ENCODE measurements at regions not wholly inside any gene's neighbourhood (a gene's known extent, or its start where the extent isn't known, plus 50 kb on each side); places are given as distances from the start of the nearest gene placed in this dataset.

DNA sequence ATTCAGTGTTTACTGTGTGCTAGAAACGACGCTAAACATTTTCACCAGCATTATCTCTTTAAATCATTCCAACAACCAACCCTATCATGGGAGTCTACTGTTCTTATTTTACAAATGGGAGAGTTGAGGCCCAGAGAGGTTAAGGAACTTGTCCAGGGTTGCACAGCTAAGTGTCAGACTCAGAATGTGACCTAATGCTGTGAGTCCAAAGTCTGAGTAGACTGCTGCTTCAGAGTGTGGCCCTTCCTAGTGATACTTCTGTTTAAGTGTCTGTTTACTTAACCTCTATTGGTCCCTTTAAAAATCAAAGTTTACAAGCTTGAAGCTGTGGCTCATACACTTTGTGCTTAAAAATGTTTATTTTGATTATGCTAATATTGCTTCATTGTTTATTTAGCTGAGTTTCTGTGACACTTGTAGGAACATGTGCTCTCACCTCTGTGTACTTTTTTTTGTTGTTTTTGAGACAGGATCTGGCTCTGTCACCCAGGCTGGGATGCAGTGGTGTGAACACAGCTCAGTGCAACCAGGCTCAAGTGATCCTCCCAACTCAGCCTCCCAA is 84.4 kb upstream of the SYPL1 start:
- no peak for DNase-seq (ENCODE audit: low read depth in 3 of 3)

DNA sequence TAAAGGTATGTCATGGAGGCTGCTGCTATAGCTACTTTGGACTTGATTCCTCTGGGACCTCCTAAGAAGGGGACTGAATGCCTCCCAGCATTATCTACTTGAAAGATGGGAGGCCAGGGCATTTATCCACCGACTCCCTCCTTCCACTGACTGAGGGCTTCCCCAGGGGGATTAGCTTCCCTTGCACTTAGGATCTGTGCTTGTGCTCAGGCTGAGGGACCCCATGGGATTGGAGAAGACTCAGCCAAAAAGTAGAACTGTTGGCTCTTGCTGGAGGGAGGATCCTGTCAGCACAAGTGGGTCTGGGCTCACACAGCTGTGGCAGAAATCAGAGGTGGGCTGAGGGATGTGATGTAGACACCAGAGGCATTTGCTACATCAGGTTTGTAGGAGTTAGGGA is 81.5 kb upstream of the SYPL1 start:
- no peak for DNase-seq (ENCODE audit: low read depth in 3 of 3)

GRCh38 chr7:106190589-106191330 is 78.6 kb upstream of the SYPL1 start:
- DNase-seq (ENCODE audit: low read depth in 3 of 3), result no peak

- no peak for DNase-seq (ENCODE audit: low read depth in 3 of 3)
Measured at GRCh38 chr7:106187613-106188350, 75.7 kb upstream of the SYPL1 start.

DNA sequence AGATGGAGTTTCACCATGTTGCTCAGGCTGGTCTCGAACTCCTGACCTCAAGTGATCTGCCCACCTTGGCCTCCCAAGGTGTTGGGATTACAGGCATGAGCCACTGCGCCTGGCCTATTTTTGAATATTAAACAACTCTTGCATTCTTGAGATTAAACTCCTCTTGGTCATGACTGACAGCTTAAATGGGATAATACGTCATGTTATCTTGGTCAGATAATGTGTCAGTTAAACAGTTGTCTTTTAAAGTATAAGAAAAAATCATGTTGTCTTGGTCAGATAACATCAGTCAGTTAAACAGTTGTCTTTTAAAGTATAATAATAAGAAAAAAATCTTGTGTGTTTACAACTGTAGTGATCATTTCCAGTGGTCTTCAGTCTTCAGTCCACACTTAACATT is 73.6 kb upstream of the SYPL1 start:
- DNase-seq (ENCODE audit: low read depth in 3 of 3), result no peak

DNA sequence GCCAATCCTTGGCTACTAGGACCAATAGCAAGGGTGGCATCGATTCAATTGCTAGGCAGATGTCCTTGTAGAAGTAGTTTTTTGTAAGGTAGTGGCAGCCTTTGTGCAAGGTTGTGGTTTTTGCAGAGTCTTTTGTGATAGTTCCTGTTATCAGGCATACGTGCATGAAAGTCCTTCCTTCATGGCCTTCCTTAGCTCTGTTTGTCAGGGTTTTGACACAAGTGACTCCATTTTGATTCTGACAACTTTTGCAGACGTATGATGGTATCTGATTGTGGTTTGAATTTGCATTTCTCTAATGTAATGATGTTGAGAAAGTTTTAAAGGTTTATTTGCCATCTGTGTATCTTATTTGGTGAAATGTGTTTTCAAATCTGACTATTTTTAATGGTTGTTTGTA is 71.8 kb upstream of the SYPL1 start:
- no peak for DNase-seq (ENCODE audit: low read depth in 3 of 3)

- no peak for DNase-seq (ENCODE audit: low read depth in 3 of 3)
Measured at GRCh38 chr7:106182904-106183303, 70.8 kb upstream of the SYPL1 start.

DNA sequence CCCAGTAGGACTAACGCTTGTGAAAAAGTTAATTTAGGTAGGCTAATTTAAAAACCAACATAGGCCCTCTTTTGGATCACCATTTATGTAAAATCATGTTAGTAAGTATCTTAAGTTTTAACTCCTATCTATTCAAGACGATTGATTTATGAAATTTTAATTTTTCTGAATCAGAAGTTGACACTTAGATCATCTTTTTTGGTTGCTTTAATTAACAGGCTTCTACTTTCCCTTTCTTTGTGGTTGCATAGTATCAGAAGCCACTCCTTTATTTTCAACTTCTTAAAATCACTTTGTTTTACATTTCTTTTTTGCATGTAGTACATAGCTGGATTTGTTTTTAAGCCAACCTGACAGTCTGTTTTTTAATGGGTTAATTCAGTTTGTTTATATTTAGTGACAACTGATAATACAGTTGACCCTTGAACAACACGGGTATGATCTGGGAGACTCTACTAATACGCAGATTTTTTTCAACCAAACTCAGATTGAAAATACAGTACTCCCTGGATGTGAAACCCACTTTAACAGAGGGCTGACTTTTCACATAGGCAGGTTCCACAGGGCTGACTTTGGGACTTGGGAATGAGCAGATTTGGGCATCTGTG is 69.7 kb upstream of the SYPL1 start:
- DNase-seq (ENCODE audit: low read depth in 3 of 3), result no peak

GRCh38 chr7:106180721-106181120 is 68.6 kb upstream of the SYPL1 start:
- no peak for DNase-seq (ENCODE audit: low read depth in 3 of 3)

DNA sequence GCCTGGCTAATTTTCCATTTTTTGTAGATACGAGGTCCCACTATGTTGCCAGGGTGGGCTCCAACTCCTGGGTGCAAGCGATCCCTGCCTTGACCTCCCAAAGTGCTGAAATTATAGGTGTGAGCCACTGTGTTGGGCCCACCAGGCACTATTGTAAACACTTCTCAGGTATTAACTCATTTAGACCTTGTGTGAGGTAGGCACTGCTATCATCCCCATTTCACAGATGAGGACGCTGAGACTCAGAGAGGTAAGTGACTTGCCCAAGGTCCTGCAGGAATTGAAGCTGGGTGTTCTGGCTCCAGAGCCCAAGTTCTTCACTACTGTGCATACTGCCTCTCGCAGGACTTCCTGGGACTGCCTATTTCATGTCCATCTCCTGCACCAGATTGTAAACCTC is 67.1 kb upstream of the SYPL1 start:
- DNase-seq (ENCODE audit: low read depth in 3 of 3), result no peak

DNA sequence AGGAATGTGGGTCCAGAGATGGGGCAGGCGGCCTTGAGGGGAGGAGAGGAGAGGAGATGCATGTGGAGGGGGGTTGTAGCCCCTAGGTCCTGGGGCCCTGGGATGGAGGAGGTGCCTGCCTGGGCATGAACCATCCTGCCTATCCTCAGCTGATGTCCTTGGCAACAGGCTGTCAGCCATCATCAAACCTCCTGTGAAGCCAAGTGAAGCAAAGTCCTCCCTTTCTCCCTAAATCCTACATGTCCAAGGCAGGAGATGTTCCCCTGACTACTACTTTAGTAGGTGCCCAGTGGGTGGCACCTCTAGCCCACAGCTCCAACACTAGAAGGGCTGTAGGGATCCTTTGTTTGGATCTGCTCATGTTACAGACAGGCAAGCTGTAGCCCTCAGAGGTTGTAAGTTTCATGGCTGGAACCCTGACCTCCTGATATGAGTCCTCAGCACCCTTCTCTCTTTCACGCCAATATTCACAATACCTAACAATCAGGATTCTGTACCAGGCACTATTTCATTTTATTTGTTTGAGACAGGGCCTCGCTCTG is 66.6 kb upstream of the SYPL1 start:
- DNase-seq (ENCODE audit: low read depth in 3 of 3), result no peak

DNA sequence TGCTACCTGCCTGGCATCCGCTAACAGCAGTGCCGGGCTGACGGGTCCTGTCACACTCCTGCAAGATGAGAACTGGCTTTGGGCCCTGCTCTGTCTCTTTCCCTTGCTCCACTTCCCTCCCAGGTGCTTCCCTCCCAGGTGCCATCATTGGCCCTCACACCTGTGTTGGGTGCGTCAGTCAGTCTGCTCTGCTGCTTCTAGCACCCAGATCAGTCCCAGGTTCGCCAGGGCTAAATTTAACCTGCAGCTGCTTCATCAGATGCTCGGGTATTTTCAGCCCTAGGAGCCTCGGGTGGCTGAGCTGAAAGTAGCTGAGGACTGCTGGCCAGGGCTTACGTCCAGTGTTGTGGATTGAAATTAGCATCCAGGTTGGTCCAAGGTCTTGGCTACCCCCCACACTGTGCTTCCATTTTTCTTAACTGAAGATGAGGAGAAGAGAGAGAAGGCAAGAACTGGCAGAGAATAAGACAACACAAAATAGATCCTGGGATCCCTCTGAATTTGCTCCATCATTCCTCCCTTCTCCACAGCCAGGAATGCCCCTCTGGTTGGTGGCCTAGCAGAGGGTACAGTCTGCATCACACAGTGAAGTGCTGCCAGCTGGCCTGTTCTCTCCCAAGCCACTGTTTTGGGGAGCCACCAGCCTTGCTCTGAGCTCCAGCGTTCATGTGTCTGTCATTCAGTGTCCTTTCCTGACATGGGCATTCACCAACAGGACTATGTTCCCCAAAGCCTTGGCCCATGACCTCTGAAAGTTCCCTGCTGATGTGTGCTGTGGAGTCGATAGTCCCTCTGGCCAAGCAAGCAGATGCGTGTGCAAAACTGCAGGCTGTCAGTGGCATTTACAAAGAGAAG is 65.9 kb upstream of the SYPL1 start:
- no peak for DNase-seq (ENCODE audit: low read depth in 3 of 3)

DNA sequence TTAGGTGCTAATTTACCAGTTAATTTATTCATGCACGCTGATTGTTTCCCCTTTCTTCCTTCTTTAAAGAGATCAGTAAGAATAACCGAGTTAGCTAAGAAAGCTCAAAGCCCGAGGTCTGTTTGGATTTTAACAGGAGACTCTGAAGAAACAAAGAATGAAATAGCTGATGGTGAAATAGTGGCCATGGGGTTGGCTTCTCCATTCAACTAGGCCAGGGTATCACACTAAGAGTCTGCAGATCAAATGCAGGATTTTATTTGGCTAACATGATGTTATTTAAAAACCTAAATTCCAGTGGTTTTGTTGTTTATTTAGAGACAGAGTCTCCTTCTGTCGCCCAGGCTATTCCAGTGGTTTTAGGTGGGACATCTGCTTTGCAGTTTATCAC is 65.2 kb upstream of the SYPL1 start:
- no peak for DNase-seq (ENCODE audit: low read depth in 3 of 3)

DNA sequence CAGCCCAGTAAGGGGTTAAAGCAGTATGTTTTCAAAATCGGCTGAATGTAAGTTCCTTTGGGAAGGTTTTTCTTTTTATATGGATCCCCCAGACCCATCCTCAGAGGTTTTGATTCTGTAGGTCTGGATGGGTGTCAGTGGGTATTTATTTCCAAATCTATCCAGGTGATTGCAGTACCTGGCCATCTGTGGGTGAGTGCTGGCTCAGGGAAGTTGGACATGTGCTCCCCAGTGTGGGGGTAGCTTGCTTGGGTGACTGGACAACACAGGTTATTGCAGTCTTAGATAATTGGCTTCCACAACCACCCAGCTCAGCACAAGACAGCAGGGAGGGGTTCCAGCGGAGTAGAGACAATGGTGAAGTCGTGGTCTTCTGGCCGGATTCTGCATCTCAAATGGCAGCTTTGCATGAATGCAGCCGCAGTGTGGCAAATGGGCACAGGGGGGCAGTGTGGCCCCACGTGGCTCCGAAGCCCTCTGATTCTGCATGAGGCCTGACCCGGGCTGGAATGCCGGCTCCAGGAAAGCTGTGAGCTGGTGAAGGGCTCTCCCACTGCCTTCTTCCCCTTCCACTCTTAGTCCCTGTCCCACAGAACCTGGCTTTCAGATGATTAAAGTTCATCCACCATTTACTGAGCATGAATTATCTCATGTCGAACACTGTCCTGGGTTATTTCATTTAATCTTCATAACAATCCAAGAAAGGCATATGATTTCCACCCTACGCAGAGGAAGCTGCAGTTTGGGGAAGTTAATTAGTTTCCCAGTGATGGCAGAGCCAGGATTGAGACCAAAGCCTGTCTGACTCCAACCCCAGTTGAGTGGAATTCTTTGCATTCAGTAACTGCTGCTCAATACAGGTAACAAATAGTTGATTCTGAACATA is 64.5 kb upstream of the SYPL1 start:
- DNase-seq (ENCODE audit: low read depth in 3 of 3), result peak; percentile 49 to 74 (median 58)

- DNase-seq (ENCODE audit: low read depth in 3 of 3), result no peak
Measured at GRCh38 chr7:106175507-106175906, 63.4 kb upstream of the SYPL1 start.

GRCh38 chr7:106170651-106171050 is 58.5 kb upstream of the SYPL1 start:
- DNase-seq (ENCODE audit: low read depth in 3 of 3), result no peak

DNA sequence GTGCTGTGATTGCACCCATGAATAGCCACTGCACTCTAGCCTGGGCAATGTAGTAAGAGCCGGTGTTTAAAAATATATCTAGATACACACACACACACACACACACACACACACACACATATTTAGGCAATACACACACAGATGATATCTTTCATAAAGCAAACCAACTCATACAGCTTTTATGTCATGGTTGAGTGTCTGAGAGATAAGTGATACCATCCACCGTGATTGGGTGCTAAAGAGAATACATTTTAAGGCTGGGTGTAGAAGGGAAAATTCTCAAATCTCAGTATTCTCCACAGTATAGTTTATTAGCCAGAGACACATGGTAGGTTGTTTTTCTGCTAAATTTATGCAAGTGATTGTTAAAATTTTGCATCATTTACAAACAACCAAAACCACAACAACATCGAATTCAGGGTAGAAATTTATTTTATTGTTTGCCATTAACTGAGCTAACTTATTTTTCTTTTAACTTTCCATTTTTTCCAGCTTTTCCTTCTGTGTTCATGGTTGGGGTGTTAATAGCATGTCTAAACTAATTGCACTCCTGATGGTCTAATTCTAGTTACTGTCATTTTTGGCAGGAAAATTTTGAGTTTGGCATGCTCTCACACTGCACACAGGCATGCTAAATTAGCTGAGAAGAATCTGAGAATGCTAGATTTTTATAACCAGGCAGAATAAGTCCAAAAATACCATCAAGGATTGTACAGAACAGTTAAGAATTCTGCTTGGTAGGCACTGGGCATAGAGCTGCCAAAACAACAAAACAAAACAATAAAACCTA is 57.9 kb upstream of the SYPL1 start:
- DNase-seq (ENCODE audit: low read depth in 3 of 3), result no peak

DNA sequence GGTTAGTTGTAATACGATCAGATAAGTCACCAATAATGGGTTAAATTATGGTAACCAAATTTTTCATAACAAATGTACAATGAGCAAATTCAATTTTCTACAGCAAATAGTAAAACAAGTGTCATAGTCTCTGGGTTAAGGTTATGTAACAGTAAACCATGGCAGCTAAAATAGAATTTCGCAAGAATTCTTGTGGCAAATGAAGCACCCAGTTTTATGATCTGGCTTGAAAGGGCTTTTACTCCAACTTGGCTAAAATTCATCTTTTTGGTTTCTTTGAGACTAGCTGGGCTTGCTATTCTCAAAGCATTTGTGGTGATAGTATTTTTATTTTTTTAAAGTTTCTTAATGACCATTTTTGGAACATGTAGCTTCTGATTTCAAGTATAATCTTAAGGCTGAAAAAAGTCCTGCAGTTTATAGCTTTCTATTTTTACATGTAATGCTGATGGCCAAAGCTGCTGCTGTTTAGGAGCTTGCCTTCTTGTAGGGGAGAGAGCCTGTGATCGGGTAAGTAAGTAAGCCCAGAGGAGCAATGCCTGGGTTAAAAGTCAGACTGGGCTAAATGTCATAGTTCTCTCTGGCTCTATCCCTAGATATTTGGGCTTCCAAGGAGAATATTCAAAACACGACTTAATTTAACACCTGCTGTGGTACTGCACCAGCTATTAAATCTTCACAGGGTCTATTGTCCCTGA is 55.5 kb upstream of the SYPL1 start:
- no peak for DNase-seq (ENCODE audit: low read depth in 3 of 3)

Data from stimulated activated CD4-positive, alpha-beta T cell treated with anti-CD3 and anti-CD28 coated beads, TNF-alpha, amount 100 ng/mL, for 24 hours (primary cell).